ENCODE measurements at regions not wholly inside any gene's neighbourhood (a gene's known extent, or its start where the extent isn't known, plus 50 kb on each side); places are given as distances from the start of the nearest gene placed in this dataset.

GRCh38 chr2:41314511-41315070 is 733.2 kb upstream of the PKDCC start:
- TF ChIP-seq POLR2A (IDR thresholded peaks at IDR 0.05), result no peak
- TF ChIP-seq CTCF (IDR thresholded peaks at IDR 0.05), result no peak
- no peak overlapping the region for H3K4me3 ChIP-seq (ENCODE audit: low read depth, poor library complexity, severe bottlenecking)
- intact Hi-C loops (cut with DNase I; ENCODE audit: low total_unique reads), result no loop called here
- 18 to 38% methylated on average over 3 of the region's 3 CpGs for WGBS, 2 donors
- DNase-seq (ENCODE audit: low spot score in 2 of 2), result no peak

DNA sequence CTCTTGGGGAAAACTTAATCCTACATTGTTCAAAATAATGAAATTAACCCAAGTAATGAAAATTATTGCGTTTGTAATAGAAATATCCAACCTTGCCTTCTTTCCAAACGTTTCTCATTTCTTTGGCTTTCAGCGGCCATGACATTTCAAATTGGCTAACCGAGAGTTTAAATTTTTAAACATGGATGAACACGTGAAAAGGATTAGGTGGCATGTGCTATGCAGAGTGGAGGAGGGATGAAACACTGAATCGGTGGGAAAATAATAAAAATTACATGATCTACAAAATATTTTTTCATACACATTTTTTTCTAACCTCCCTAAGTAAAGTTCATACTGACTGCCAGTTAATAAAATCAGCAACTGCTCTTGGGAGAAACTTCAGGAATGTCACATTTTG is 728.4 kb upstream of the PKDCC start:
- no peak for DNase-seq (ENCODE audit: low spot score in 2 of 2)
- TF ChIP-seq POLR2A (IDR thresholded peaks at IDR 0.05), result no peak
- TF ChIP-seq CTCF (IDR thresholded peaks at IDR 0.05), result no peak
- 86% methylated on average over 6 of the region's 6 CpGs for WGBS, 2 donors
- H3K4me3 ChIP-seq (ENCODE audit: low read depth, poor library complexity, severe bottlenecking), result no peak overlapping the region
- intact Hi-C loops (cut with DNase I; ENCODE audit: low total_unique reads), result no loop called here

- WGBS, 2 donors, result 65 to 69% methylated on average over 5 of the region's 5 CpGs
- intact Hi-C loops (cut with DNase I; ENCODE audit: low total_unique reads), result no loop called here
- DNase-seq (ENCODE audit: low spot score in 2 of 2), result no peak
- no peak overlapping the region for H3K4me3 ChIP-seq (ENCODE audit: low read depth, poor library complexity, severe bottlenecking)
- TF ChIP-seq POLR2A (IDR thresholded peaks at IDR 0.05), result no peak
Measured at GRCh38 chr2:41320491-41320890, 727.3 kb upstream of the PKDCC start.

- no peak overlapping the region for H3K4me3 ChIP-seq (ENCODE audit: low read depth, poor library complexity, severe bottlenecking)
- DNase-seq (ENCODE audit: low spot score in 2 of 2), result no peak
- TF ChIP-seq CTCF (IDR thresholded peaks at IDR 0.05) (no peak), POLR2A (IDR thresholded peaks at IDR 0.05) (no peak)
- intact Hi-C loops (cut with DNase I; ENCODE audit: low total_unique reads), result no loop called here
Measured at GRCh38 chr2:41321351-41321750, 726.5 kb upstream of the PKDCC start.

DNA sequence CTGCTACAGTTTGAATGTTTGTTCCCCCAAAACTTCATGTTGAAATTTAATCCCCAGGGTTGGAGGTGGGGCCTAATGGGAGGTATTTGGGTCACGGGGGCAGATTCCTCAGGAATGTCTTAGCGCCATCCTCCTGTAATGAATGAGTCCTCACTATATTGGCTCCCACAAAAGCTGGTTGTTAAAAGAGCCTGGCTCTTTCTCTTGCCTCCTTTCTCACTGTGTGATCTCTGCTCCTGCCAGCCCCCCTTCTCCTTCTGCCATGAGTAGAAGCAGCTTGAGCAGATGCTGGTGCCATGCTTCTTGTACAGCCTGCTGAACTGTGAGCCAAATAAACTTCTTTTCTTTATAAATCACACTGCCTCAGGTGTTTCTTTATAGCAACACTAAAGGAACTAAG is 721.0 kb upstream of the PKDCC start:
- 51 to 52% methylated on average over 2 of the region's 2 CpGs for WGBS, 2 donors
- no peak for DNase-seq (ENCODE audit: low spot score in 2 of 2)
- H3K4me3 ChIP-seq (ENCODE audit: low read depth, poor library complexity, severe bottlenecking), result no peak overlapping the region
- TF ChIP-seq CTCF (IDR thresholded peaks at IDR 0.05) (no peak), POLR2A (IDR thresholded peaks at IDR 0.05) (no peak)
- intact Hi-C loops (cut with DNase I; ENCODE audit: low total_unique reads), result no loop called here

- H3K4me3 ChIP-seq (ENCODE audit: low read depth, poor library complexity, severe bottlenecking), result no peak overlapping the region
- intact Hi-C loops (cut with DNase I; ENCODE audit: low total_unique reads), result no loop called here
- TF ChIP-seq POLR2A (IDR thresholded peaks at IDR 0.05) (no peak), CTCF (IDR thresholded peaks at IDR 0.05) (no peak)
- DNase-seq (ENCODE audit: low spot score in 2 of 2), result no peak
- WGBS, 2 donors, result 52 to 82% methylated on average over 3 of the region's 3 CpGs
Measured at GRCh38 chr2:41329040-41329439, 718.8 kb upstream of the PKDCC start.
